ENCODE measurements at regions not wholly inside any gene's neighbourhood (a gene's known extent, or its start where the extent isn't known, plus 50 kb on each side); places are given as distances from the start of the nearest gene placed in this dataset.

DNA sequence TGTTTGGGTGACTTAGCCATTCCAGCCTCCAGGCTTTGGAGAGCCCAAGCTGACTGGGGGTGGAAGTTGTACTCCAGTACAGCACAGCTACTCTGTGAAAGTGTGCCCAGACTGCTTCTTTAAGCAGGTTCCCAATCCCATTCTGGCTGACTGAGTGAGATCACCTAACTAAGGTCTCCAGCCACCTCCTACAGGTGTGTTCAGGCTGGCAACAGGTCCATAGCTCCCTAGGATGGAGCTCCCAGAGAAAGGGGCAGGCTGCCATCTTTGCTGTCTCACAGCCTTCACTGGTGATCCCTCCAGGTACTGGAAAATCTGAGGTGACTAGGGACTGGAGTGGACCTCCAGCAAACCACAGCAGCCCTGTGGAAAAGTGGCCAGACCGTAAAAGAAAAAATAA lies 445.3 kb upstream of the KCNMB2 start:
- TF ChIP-seq, protein P1, sequence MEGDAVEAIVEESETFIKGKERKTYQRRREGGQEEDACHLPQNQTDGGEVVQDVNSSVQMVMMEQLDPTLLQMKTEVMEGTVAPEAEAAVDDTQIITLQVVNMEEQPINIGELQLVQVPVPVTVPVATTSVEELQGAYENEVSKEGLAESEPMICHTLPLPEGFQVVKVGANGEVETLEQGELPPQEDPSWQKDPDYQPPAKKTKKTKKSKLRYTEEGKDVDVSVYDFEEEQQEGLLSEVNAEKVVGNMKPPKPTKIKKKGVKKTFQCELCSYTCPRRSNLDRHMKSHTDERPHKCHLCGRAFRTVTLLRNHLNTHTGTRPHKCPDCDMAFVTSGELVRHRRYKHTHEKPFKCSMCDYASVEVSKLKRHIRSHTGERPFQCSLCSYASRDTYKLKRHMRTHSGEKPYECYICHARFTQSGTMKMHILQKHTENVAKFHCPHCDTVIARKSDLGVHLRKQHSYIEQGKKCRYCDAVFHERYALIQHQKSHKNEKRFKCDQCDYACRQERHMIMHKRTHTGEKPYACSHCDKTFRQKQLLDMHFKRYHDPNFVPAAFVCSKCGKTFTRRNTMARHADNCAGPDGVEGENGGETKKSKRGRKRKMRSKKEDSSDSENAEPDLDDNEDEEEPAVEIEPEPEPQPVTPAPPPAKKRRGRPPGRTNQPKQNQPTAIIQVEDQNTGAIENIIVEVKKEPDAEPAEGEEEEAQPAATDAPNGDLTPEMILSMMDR (IDR thresholded peaks at IDR 0.05; ENCODE audit: extremely low read depth in 1 of 2, insufficient read depth in 1 of 2, low read depth in 1 of 2, low read length in 2 of 2), result no peak
- no peak for TF ChIP-seq POLR2AphosphoS5 (IDR thresholded peaks at IDR 0.05; ENCODE audit: insufficient read depth, low read depth, low read length)
- no peak for TF ChIP-seq EZH2 (IDR thresholded peaks at IDR 0.05; ENCODE audit: borderline replicate concordance, low read depth, low read length, severe bottlenecking)
- TF ChIP-seq, protein P2, sequence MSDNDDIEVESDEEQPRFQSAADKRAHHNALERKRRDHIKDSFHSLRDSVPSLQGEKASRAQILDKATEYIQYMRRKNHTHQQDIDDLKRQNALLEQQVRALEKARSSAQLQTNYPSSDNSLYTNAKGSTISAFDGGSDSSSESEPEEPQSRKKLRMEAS (IDR thresholded peaks at IDR 0.05; ENCODE audit: insufficient read depth, insufficient read length), result no peak
